Medulla oblongata (tissue), 1 donor: ENCODE measurements at regions not wholly inside any gene's neighbourhood (a gene's known extent, or its start where the extent isn't known, plus 50 kb on each side); places are given as distances from the start of the nearest gene placed in this dataset.
"Not testable (repeated sequence)": the region's sequence is repeated elsewhere in the genome, so short reads cannot be mapped to it uniquely, and the experiment has no call there.

Experiments
- DNase-seq: peaks from one replicate; pipeline ENCODE4 v3.0.0-alpha.2; 2015; ENCODE audit errors: extremely low spot score

DNA sequence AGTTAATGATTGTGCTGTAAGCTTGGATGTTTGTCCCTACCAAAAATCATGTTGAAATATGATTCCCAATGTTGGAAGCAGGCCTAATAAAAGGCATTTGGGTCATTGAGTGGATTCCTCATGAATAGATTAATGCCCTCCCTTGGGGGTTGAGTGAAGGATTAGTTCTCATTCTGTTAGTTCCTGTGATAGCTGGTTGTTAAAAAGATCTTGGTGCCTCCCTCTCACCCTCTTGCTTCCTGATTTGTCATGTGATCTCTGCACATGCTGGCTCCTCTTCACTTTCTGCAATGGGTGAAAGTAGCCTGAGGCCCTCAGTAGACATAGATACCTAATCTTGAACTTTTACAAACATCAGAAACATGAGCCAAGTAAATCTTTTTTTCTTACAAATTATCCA lies 115.6 kb upstream of the HCRTR2 start:
- no peak for DNase-seq

DNA sequence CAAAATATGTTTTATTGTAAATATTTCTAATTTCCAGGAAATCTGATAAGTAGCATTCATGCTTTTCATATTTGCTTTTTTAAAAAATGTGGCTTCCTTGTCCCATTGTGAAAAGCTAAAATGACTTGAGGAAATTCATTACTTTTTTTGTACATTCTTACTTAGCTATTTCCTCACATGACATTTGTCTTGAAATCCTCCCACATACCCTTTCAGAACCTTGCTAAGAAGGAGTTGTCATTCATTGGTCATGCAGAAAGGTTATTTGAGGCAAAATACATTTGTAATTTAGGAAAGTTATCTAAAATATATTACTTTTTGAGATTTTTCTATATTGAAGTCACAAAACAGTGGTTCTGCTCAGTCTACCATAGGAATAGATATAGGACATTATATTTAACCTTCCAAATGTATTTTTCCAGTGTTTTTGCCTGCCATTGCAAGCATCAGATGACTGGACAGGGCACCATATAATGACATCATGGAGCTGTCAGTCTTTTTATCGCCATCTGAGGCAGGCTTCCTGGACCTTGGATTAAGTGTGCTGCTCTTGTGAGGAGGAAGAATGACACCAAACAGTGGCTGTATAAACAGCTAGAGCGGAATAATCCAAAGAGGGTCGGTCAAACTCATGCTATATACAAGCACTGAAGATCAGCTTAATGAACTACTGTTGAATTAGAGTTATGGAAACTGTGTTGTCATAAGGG lies 109.4 kb upstream of the HCRTR2 start:
- DNase-seq: no peak

DNA sequence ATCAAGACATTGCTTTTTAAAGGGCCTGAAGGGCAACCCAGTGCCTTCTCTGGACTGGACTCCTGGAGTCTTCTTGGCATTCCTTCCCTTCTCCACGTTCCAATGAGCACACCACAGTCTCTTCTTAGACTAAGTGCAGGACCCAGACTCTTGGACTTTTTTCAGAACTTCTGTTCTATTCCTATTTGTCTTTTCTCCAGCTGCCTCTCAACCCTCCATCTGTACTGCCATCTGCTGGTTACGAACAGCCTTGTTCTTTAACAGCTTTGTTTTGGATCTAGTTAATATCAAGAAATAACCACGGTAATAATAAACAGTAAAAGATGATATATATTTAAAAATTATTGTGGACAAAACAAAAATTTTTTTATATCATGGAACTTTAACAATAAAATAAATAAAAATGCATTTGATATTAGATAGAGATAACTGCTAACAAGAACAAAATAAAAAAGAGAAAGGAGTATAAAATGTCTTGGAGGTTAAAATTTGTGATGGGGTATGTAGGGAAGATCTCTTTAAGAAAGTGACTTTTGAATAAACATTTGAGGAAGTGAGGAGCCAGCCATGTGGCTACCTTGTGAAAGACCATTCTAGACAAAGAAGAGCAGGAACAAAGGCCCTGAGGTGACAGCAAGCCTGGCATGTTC lies 105.1 kb upstream of the HCRTR2 start:
- peak; percentile 58 for DNase-seq

GRCh38 chr6:55082021-55082420 lies 92.3 kb upstream of the HCRTR2 start:
- DNase-seq: no peak

DNA sequence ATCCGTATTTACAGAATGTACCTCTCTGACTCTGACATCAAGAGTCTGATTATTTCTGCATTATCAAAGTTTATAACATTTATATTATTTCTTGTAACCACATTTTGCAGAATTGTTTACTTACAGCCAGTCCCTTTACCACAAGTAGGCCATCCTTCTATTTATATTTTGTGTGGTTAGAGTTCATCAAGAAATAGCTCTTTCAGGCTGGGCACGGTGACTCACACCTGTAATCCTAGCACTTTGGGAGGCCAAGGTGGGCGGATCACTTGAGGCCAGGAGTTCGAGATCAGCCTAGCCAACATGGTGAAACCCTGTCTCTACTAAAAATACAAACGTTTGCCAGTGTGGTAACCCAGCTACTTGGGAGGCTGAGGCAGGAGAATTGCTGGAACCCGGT lies 86.3 kb upstream of the HCRTR2 start:
- not testable (repeated sequence) for DNase-seq

GRCh38 chr6:55088902-55089301 lies 85.4 kb upstream of the HCRTR2 start:
- DNase-seq: no peak

- DNase-seq: no peak
Measured at GRCh38 chr6:55089325-55089724, 85.0 kb upstream of the HCRTR2 start.

GRCh38 chr6:55100686-55101085 lies 73.6 kb upstream of the HCRTR2 start:
- DNase-seq: no peak

- no peak for DNase-seq
Measured at GRCh38 chr6:55101157-55101556, 73.2 kb upstream of the HCRTR2 start.

- DNase-seq: no peak
Measured at GRCh38 chr6:55108134-55109130, 65.9 kb upstream of the HCRTR2 start.

GRCh38 chr6:55117267-55117666 lies 57.0 kb upstream of the HCRTR2 start:
- no peak for DNase-seq

DNA sequence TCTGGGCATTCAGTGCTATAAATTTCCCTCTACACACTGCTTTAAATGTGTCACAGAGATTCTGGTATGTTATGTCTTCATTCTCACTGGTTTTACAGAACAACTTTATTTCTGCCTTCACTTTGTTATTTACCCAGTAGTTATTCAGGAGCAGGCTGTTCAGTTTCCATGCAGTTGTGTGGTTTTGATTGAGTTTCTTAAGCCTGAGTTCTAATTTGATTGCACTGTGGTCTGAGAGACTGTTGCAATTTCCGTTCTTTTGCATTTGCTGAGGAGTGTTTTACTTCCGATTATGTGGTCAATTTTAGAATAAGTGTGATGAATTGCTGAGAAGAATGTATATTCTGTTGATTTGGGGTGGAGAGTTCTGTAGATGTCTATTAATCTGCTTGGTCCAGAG lies 50.1 kb upstream of the HCRTR2 start:
- DNase-seq: not testable (repeated sequence)
